ENCODE measurements at regions not wholly inside any gene's neighbourhood (a gene's known extent, or its start where the extent isn't known, plus 50 kb on each side); places are given as distances from the start of the nearest gene placed in this dataset.

DNA sequence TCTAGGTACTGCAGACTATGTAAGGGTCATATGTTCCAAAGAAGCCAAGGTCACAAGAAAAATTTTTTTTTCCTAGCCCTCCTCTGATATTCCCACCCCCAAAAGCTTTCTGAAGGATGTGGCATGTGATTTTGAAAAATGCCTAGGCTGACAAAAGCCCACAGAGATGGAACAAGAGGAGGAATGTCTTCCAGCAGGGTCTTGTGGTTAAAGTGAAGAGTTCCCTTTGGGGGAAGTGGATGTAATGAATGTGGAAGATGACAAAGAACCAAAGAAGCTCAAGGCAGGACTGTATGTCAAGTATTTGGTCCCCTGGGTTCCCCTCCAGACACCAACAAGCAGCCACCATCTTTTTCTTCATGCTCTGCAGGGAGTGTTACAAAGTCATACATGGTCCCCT lies 268.8 kb downstream of the BCOR start:
- H3K4me3 ChIP-seq (ENCODE audit: control insufficient read depth in 2 of 3, extremely low read depth in 1 of 3, insufficient read depth in 2 of 3, low read depth in 1 of 3, low read length in 3 of 3): no peak overlapping the region
- TF ChIP-seq, protein P1, sequence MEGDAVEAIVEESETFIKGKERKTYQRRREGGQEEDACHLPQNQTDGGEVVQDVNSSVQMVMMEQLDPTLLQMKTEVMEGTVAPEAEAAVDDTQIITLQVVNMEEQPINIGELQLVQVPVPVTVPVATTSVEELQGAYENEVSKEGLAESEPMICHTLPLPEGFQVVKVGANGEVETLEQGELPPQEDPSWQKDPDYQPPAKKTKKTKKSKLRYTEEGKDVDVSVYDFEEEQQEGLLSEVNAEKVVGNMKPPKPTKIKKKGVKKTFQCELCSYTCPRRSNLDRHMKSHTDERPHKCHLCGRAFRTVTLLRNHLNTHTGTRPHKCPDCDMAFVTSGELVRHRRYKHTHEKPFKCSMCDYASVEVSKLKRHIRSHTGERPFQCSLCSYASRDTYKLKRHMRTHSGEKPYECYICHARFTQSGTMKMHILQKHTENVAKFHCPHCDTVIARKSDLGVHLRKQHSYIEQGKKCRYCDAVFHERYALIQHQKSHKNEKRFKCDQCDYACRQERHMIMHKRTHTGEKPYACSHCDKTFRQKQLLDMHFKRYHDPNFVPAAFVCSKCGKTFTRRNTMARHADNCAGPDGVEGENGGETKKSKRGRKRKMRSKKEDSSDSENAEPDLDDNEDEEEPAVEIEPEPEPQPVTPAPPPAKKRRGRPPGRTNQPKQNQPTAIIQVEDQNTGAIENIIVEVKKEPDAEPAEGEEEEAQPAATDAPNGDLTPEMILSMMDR (optimal IDR thresholded peaks at IDR 0.05 in 1 of 3, IDR thresholded peaks at IDR 0.05 in 1 of 3, conservative IDR thresholded peaks at IDR 0.05 in 1 of 3; ENCODE audit: extremely low read depth in 1 of 3, insufficient read depth in 2 of 3, low read length in 3 of 3): no peak
- TF ChIP-seq EZH2 (IDR thresholded peaks at IDR 0.05; ENCODE audit: low read length): no peak
- no peaks in the 10 kb centered on the region for H3K79me2 ChIP-seq (ENCODE audit: control insufficient read depth, insufficient read depth, low read length)
- H3K9ac ChIP-seq (ENCODE audit: control insufficient read depth, extremely low read depth, insufficient read depth, low read length): no peak overlapping the region
- no peak for FAIRE-seq
- H3K9me3 ChIP-seq (ENCODE audit: control insufficient read depth, low read depth, low read length): no peaks in the 10 kb centered on the region
- dilution Hi-C loops (cut with MboI; ENCODE audit: extremely low pct_ligation_motif_present, low sequenced_read_pairs): no loop called here
- H3K4me2 ChIP-seq (ENCODE audit: control insufficient read depth, extremely low read depth, insufficient read depth, low read depth, low read length): no peak overlapping the region
- H2AFZ ChIP-seq (ENCODE audit: control insufficient read depth, low read length): no peak overlapping the region
- no peaks in the 10 kb centered on the region for H3K4me1 ChIP-seq (ENCODE audit: control insufficient read depth, extremely low read depth, insufficient read depth, low read length)
- no peaks in the 10 kb centered on the region for H3K36me3 ChIP-seq (ENCODE audit: control insufficient read depth in 2 of 2, extremely low read depth in 1 of 2, insufficient read depth in 2 of 2, low read length in 2 of 2)
- no peaks in the 10 kb centered on the region for H4K20me1 ChIP-seq (ENCODE audit: control insufficient read depth, extremely low read depth, insufficient read depth, low read length)
- no peak for DNase-seq (ENCODE audit: low read depth, low spot score)
- H3K27ac ChIP-seq (ENCODE audit: control insufficient read depth, insufficient read depth, low read length): no peak overlapping the region
- no peaks in the 10 kb centered on the region for H3K9me1 ChIP-seq (ENCODE audit: control insufficient read depth, extremely low read depth, insufficient read depth, low read length)
- H3K27me3 ChIP-seq (ENCODE audit: control insufficient read depth, extremely low read depth, insufficient read depth, low read length): no peaks in the 10 kb centered on the region

DNA sequence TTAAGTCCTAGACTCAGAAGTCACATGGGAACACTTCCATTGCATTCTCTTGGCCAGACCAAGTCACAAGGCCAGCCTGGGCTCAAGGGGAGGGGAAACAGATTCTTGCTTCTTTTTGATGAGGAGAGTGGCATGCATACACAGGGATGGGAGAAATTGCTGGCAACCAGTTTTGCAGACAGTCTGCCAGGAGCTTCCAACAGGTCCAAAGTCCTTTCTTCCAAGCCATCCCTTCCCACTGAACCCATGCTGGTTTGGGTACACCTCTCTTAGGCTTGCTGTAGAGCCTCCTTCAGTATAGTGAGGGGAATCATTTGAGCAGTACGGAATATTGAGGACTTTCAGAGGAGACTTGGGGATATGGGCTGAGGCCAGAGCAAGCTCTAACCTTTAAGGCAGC lies 267.8 kb downstream of the BCOR start:
- no peak for TF ChIP-seq EZH2 (IDR thresholded peaks at IDR 0.05; ENCODE audit: low read length)
- TF ChIP-seq, protein P1 (optimal IDR thresholded peaks at IDR 0.05 in 1 of 3, IDR thresholded peaks at IDR 0.05 in 1 of 3, conservative IDR thresholded peaks at IDR 0.05 in 1 of 3; ENCODE audit: extremely low read depth in 1 of 3, insufficient read depth in 2 of 3, low read length in 3 of 3): no peak
- no peak for FAIRE-seq
- no peak overlapping the region for H3K4me3 ChIP-seq (ENCODE audit: control insufficient read depth in 2 of 3, extremely low read depth in 1 of 3, insufficient read depth in 2 of 3, low read depth in 1 of 3, low read length in 3 of 3)

More for the DNA sequence above, 267.8 kb downstream of the BCOR start:
- Histone ChIP-seq H3K9ac (ENCODE audit: control insufficient read depth, extremely low read depth, insufficient read depth, low read length) (no peak overlapping the region), H3K4me2 (ENCODE audit: control insufficient read depth, extremely low read depth, insufficient read depth, low read depth, low read length) (no peak overlapping the region), H4K20me1 (ENCODE audit: control insufficient read depth, extremely low read depth, insufficient read depth, low read length) (no peaks in the 10 kb centered on the region), H2AFZ (ENCODE audit: control insufficient read depth, low read length) (no peak overlapping the region), H3K36me3 (ENCODE audit: control insufficient read depth in 2 of 2, extremely low read depth in 1 of 2, insufficient read depth in 2 of 2, low read length in 2 of 2) (no peaks in the 10 kb centered on the region), H3K27ac (ENCODE audit: control insufficient read depth, insufficient read depth, low read length) (no peak overlapping the region), H3K79me2 (ENCODE audit: control insufficient read depth, insufficient read depth, low read length) (no peaks in the 10 kb centered on the region), H3K27me3 (ENCODE audit: control insufficient read depth, extremely low read depth, insufficient read depth, low read length) (no peaks in the 10 kb centered on the region), H3K4me1 (ENCODE audit: control insufficient read depth, extremely low read depth, insufficient read depth, low read length) (no peaks in the 10 kb centered on the region), H3K9me3 (ENCODE audit: control insufficient read depth, low read depth, low read length) (no peaks in the 10 kb centered on the region), H3K9me1 (ENCODE audit: control insufficient read depth, extremely low read depth, insufficient read depth, low read length) (no peaks in the 10 kb centered on the region)
- dilution Hi-C loops (cut with MboI; ENCODE audit: extremely low pct_ligation_motif_present, low sequenced_read_pairs): no loop called here
- DNase-seq (ENCODE audit: low read depth, low spot score): no peak

Data from keratinocyte (primary cell).